GM18907 (cell line): ENCODE measurements at regions not wholly inside any gene's neighbourhood (a gene's known extent, or its start where the extent isn't known, plus 50 kb on each side); places are given as distances from the start of the nearest gene placed in this dataset.
"Not testable (repeated sequence)": the region's sequence is repeated elsewhere in the genome, so short reads cannot be mapped to it uniquely, and the experiment has no call there.

Experiments
- ATAC-seq: cut with Tn5 transposase; IDR thresholded peaks from one replicate; pipeline ENCODE4 v1.9.1; 2021; ENCODE audit warnings: mild to moderate bottlenecking, moderate library complexity; ENCODE audit not compliant: unreplicated experiment

GRCh38 chr7:6988608-6989007 lies 162.5 kb upstream of the CCZ1B start:
- ATAC-seq = not testable (repeated sequence)

GRCh38 chr7:6989968-6990367 lies 163.9 kb upstream of the CCZ1B start:
- ATAC-seq = not testable (repeated sequence)

DNA sequence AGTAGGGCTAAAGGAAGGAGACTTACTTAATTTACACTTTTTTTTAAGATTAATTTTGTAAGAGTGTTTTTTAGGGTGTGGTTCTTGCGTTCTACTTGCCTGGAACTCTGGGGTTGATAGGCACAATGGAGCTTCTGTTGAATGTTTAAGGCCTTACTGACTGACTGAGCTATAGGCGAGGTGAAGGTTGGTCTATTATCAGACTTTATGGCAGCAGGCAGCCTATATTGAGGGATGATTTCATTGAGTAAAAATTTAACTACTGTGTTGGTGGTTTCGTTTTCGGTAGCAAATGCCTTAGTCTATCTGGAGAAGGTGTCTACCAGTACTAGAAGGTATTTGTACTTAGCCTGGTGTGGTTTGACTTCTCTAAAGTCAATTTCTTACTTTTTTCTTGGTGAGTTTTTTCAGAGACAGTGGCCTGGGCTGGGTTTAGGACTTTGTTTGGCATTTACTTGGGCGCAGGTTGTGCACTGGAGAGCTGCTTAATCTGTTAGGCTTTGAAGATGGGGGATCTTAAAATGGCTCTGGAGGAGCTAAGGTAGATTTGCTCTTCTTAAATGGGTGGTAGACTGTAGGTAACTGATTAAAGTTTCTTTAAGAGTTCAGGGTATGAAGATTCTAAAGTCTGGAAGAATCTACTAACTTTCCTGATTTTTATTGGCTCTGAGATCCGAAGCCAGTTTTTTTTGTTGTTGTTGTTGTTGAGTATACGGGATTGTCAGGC lies 164.5 kb upstream of the CCZ1B start:
- not testable (repeated sequence) for ATAC-seq

- not testable (repeated sequence) for ATAC-seq
Measured at GRCh38 chr7:6991169-6991611, 165.1 kb upstream of the CCZ1B start.

GRCh38 chr7:6991686-6992085 lies 165.6 kb upstream of the CCZ1B start:
- not testable (repeated sequence) for ATAC-seq

DNA sequence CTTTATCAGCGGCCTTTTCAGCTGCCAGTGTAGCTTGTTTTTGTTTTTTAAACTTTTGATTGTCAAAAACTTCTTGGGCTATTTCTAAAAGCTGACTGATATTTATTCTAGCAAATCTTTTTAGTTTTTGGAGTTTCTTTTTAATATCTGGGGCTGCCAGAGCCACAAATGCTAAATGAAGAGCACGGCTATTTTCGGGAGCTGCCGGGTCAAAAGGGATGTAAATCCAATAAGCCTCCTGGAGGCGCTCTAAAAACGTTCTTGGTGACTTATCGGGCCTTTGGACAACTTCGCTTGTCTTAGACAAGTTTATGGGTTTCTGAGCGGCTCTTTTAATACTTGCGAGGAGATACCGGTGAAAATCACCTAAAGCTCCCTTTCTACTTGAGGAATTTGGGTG lies 166.1 kb upstream of the CCZ1B start:
- ATAC-seq = not testable (repeated sequence)

GRCh38 chr7:6995026-6995425 lies 169.0 kb upstream of the CCZ1B start:
- ATAC-seq = not testable (repeated sequence)

DNA sequence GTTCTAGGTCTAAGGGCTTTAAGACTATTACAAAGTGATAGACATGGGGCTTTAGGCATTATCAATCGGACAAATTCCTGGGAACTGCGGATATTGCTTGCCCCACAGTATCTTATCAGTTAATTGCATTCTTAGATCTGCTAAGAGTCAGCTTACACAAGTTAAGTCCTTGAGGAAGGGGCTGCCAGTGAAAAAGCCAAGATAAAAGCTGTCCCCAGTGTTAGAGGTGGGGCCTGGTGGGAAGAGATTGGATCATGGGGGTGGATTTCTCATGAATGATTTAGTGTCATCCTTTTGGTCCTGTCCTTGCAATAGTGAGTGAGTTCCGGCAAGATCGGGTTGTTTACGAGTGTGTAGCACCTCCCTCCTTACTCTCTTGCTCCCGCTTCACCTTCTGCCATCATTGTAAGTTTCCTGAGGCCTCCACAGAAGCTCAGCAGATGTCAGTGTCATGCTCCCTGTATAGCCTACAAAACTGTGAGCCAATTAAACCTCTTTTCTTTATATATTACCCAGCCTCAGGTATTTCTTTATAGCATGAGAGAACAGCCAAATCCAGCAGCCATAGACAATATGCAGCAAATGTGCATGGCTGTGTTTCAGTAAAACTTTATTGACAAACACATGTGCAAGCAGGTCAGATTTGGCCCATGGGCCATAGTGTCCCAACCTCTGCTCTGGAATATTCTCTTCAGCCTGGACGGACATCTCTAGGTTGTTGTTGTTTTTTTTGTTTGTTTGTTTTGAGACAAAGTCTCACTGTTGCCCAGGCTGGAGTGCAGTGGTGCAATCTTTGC lies 169.6 kb upstream of the CCZ1B start:
- not testable (repeated sequence) for ATAC-seq

- ATAC-seq = not testable (repeated sequence)
Measured at GRCh38 chr7:6999067-6999666, 173.1 kb upstream of the CCZ1B start.

DNA sequence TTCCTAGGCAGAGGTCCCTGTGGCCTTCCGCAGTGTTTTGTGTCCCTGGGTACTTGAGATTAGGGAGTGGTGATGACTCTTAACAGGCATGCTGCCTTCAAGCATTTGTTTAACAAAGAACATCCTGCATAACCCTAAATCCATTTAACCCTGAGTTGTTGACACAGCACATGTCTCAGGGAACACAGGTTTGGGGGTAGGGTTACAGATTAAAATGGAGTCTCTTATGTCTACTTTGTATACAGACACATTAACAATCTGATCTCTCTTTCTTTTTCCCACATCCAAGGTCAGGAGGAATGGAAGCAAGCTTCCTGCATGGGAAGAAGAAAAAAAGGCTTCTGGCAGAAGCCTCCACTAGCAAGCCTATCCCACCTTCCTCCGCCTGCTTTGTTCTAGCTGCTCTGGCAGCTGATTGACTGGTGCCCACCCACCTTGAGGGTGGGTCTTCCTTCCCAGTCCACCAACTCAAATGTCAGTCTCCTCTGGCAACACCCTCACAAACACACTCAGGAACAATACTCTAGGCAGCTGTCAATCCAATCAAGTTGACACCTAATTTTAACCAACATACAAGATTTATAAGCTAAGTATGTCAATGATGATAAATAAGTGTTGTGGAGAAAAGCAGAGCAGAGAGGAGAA lies 176.5 kb upstream of the CCZ1B start:
- ATAC-seq = no peak

- no peak for ATAC-seq
Measured at GRCh38 chr7:7005303-7005702, 177.0 kb upstream of the C1GALT1 start.

DNA sequence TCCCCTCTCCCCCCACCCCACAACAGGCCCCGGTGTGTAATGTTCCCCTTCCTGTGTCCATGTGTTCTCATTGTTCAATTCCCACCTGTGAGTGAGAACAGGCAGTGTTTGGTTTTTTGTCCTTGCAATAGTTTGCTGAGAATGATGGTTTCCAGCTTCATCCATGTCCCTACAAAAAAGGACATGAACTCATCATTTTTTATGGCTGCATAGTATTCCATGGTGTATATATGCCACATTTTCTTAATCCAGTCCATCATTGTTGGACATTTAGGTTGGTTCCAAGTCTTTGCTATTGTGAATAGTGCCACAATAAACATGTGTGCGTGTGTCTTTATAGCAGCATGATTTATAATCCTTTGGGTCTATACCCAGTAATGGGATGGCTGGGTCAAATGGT lies 176.4 kb upstream of the C1GALT1 start:
- ATAC-seq = not testable (repeated sequence)

DNA sequence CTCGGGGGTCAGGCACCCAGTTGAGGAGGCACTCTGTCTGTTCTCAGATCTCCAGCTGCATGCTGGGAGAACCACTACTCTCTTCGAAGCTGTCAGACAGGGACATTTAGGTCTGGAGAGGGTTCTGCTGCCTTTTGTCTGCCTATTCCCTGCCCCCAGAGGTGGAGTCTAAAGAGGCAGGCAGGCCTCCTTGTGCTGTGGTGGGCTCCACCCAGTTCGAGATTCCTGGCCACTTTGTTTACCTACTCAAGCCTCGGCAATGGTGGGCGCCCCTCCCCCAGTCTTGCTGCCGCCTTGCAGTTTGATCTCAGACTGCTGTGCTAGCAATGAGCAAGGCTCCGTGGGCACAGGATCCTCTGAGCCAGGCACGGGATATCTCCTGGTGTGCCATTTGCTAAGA lies 171.1 kb upstream of the C1GALT1 start:
- not testable (repeated sequence) for ATAC-seq

DNA sequence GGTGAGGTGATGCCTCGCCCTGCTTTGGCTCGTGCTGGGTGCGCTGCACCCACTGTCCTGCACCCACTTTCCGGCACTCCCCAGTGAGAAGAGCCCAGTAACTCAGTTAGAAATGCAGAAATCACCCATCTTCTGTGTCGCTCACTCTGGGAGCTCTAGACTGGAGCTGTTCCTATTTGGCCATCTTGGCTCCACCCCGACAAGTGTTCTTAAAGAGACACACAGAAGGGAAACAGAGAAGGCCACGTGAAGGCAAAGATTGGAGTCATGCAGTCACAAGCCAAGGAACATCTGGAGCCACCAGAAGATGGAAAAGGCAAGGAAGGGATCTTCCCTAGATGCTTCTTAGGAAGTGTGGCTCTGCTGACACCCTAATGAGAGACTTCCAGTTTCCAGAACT lies 170.6 kb upstream of the C1GALT1 start:
- ATAC-seq = not testable (repeated sequence)

GRCh38 chr7:7014827-7015595 lies 167.3 kb upstream of the C1GALT1 start:
- no peak for ATAC-seq

DNA sequence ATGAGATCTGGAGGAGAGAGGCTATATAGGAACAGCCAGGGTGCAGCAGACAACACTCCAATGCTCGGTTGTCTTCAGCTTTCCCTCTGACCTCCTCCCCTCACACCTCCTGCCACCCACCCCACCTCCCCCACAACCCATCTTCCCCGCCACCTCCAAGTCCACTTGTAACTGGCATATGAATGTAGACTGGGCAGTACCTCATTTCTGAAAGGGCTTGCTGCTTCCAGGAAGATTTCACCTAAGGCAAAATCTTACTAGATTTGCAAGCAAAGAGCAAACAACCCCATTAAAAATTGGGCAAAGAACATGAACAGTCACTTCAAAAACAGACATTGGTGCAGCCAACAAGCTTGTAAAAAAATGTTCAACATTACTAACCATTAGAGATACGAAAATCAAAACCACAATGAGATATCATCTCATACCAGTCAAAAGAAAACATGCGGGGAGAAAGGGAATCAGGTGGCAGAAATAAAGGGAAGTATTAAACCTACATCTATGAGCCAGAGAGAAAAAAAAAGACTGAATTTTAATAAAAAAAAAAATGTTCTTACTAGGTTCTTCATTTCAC lies 164.6 kb upstream of the C1GALT1 start:
- ATAC-seq = no peak

DNA sequence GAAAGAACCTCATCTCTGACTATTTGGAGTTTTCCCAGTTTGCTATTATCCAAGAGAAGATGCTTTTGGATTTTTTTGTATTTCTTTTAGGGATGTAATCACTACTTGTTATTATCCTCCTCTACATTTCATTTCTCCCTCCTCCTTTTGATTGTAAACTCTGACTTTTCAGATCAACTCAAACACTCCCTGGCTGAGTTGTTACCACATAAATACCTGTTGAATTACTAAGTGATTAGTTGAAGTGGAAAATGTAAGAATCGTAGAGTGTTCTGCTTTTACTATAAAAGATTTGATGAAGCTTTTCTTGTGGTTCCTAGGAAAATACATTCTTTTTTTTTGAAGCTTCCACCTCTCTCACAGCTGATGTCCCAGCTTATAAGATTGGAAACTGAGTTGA lies 164.1 kb upstream of the C1GALT1 start:
- no peak for ATAC-seq

GRCh38 chr7:7032221-7032620 lies 150.1 kb upstream of the C1GALT1 start:
- no peak for ATAC-seq

- ATAC-seq = no peak
Measured at GRCh38 chr7:7035851-7036250, 146.5 kb upstream of the C1GALT1 start.

GRCh38 chr7:7042286-7042893 lies 140.0 kb upstream of the C1GALT1 start:
- not testable (repeated sequence) for ATAC-seq
